HG03097 (cell line): ENCODE measurements at regions not wholly inside any gene's neighbourhood (a gene's known extent, or its start where the extent isn't known, plus 50 kb on each side); places are given as distances from the start of the nearest gene placed in this dataset.

Experiments used
- ATAC-seq: cut with Tn5 transposase; IDR thresholded peaks from one replicate; pipeline ENCODE4 v1.9.1; 2021; ENCODE audit not compliant: unreplicated experiment, low FRiP score

DNA sequence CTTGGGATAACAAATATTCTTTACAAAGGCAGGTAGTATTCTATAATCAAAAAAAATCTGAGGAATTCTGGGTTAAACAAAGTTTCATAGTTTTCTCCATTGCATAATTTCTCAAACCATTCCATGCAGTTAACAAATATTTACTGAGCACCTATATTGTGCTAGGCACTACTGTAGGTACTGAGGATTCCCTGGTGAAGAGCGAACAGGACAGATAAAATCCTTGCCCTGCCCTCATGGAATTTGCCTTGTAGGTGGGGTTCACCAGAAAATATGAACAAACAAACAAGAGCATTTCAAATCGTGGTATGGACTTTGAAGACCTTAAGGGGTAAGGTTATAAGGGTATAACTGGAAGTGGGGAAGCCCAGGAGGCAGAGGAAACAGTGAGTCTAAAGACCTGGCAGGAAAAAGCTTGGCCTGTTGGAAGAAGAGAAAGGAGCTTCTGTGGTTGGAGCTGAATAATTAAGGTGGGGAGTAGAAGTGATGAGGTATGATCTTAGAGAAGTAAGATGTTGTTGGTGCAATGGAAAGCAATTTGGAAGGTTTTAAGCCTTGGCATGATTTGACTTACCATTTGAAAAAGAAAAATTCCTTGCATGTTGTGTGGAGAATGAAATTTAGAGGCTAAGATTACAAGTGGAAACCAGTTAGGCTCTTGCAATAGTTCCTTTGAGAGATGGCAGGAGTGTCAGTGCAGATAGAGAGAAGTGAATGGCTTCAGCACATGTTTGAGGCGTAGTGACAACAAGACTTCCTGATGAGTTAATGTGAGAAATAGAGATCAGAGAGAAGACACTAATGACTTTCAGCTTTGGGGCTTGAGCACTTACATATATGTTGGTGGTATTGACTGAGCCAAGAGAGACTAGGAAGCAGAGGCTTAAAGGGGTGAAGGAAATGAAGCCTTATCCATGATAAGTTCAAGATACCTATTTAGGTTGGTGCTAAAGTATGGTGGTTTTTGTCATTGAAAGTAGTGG, 55.7 kb upstream of the PICALM start:
- ATAC-seq, result no peak

DNA sequence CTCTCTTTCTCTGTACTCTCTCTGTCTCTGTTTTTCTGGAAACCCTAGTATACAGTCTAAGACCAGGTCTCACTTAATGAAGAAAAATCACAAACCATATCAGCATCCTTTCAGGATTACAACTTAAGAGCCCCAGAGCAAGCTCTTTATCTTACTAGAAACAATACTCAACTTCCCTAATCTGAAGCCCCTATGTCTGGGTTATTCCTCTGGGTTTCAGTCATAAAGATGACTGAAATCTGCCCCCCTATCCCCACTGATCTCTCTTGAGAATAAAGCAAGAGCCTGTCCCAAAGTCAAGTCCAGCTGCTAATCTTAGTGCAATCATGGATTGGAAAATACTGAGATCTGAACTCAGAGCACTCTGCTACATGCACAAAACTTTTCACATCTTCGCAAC, 53.9 kb upstream of the PICALM start:
- ATAC-seq, result no peak

DNA sequence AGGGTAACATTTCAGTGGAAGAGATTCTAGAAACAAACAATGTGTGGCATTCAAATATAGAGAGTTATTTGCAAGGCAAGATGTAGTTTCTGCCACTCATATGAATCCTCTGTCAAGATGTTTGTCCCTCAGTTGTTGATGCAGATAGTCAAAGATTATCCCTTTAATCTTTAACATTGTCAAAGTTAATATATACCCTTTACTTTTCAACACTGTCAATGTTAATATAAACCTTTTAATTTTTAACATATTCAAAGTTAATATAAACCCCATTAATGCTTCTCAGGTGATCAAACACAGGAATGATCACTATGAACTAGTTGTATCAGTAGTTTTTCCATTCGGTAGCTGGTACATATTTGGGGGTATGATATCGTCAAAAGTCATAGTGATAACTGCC, 51.9 kb upstream of the PICALM start:
- no peak for ATAC-seq

DNA sequence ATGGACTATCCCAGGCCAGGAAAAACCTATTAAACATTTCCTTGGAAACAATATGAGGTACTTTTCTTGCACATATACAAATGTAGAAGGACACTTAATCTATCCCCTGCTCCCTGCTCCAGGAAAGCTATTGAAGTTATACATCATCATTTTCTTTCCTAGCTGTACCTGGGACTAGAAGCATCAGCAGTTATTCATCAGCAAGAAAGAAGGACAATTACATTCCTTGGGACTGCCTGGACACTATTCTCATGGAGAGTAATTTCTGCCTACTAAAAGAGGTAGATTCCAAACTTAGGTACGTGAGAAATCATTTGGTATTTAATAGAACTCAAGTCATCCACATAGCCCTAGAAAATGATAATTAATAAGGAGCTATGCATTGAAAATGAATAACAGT, 51.0 kb upstream of the PICALM start:
- no peak for ATAC-seq

DNA sequence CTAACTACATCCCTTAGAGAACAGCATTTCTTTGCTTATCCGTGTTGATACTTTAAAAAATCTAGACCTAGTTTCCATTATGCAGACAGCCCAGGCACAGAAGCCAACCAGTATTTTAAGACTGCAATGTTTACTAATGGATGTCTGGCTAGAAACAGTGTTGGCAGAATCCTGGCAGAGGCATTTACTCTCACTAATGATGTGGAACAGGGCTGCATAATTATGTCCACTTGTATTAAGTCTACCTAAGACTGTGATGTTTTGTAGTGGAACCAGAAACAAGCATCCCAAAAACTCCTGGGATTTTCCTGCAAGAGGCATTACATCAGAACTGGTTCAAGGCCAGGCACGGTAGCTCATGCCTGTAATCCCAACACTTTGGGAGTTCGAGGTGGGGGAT, 50.2 kb upstream of the PICALM start:
- no peak for ATAC-seq
